ENCODE measurements at regions not wholly inside any gene's neighbourhood (a gene's known extent, or its start where the extent isn't known, plus 50 kb on each side); places are given as distances from the start of the nearest gene placed in this dataset.

- no peak overlapping the region for H3K4me3 Mint-ChIP-seq
- no peak overlapping the region for H3K27ac Mint-ChIP-seq
- peaks cover 0 to 6% (median 3%) of the 10 kb centered on the region in 4 donors for H3K4me1 Mint-ChIP-seq
- no peaks in the 10 kb centered on the region for H3K36me3 Mint-ChIP-seq
- POLR2A ChIA-PET = no interaction called here
- ATAC-seq (no peak), DNase-seq (no peak)
- no peaks in the 10 kb centered on the region for H3K27me3 Mint-ChIP-seq
- no peaks in the 10 kb centered on the region for H3K9me3 Mint-ChIP-seq
Measured at GRCh38 chr2:212908682-212909435, 242.6 kb downstream of the IKZF2 start.

GRCh38 chr2:212908031-212908430 lies 243.4 kb downstream of the IKZF2 start:
- Mint-ChIP-seq H3K4me3 (no peak overlapping the region), H3K27me3 (no peaks in the 10 kb centered on the region), H3K4me1 (peaks cover 0 to 6% (median 3%) of the 10 kb centered on the region in 4 donors), H3K9me3 (no peaks in the 10 kb centered on the region), H3K36me3 (no peaks in the 10 kb centered on the region), H3K27ac (no peak overlapping the region)
- ATAC-seq (no peak), DNase-seq (no peak)
- POLR2A ChIA-PET = no interaction called here

DNA sequence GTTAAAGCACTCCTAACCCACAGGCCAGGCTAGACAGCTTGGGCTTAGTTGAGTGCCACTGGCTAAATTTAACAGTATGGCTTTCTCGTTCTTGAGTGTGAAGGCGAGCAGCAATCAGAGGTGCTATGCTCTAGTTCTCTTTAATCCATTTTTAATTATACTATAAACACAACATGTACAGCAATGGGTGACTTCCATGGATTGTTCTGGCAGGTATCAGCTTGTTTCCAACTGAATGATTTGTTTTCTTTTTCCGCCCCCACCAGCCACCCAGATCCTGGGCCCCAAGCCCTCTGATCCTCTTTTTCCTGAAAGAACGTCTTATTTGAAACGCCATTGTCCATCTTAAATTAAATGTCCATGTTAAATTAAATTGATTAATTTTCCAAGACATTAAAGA lies 244.8 kb downstream of the IKZF2 start:
- no peaks in the 10 kb centered on the region for H3K36me3 Mint-ChIP-seq
- no peak overlapping the region for H3K27ac Mint-ChIP-seq
- DNase-seq = no peak
- H3K27me3 Mint-ChIP-seq = no peaks in the 10 kb centered on the region
- no peak overlapping the region for H3K4me3 Mint-ChIP-seq
- no peak for ATAC-seq
- peaks cover 0 to 6% (median 3%) of the 10 kb centered on the region in 4 donors for H3K4me1 Mint-ChIP-seq
- POLR2A ChIA-PET = no interaction called here
- H3K9me3 Mint-ChIP-seq = no peaks in the 10 kb centered on the region

DNA sequence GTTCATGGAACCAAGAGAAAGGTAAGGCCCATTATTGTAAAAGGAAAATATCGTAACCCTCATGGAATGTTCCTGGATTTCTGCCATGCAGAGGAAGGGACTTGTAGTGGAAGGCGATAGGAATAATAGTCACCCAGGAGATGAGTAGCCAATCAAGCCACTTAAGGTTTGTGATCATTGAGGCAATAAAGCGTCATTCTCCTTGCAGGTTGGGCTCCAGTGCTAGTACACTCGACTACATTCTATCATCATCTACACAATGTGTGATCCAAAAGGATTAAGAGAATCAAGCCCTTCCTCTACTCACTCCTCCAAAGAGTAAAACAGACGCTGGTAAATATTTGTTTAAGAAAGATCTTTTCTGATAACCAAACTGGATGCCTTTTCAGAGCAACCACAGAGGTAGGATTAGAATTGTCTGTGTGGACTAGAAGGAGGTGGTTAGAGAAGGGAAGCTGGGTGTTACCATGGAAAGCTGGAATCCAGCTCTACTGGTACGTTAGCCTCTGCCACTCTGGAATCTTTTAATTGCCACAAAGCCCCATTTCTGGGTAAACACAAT lies 245.7 kb downstream of the IKZF2 start:
- Mint-ChIP-seq H3K27ac (no peak overlapping the region), H3K27me3 (no peaks in the 10 kb centered on the region), H3K4me3 (no peak overlapping the region), H3K4me1 (peaks cover 0 to 2% (median under 1%) of the 10 kb centered on the region in 4 donors), H3K9me3 (no peaks in the 10 kb centered on the region), H3K36me3 (no peaks in the 10 kb centered on the region)
- ATAC-seq (no peak), DNase-seq (no peak)
- POLR2A ChIA-PET = no interaction called here

DNA sequence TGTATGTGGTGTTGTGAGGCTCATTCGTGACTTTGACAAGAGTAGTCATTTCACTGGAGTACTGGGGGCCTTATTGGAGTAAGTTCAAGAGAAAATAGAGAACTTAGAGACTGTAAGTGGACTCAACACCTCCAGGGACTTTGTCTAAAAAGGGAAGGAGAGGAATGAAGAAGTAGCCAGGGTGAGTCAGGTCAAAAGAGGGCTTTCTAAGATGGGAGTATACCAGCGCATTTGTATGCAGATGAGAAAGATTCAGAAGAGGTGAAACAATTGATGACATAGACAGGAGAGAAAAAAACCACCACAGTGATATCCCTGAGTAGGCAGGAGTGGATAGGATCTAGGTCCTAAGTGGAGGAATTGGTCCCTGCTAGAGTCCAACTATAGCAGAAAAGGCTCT lies 246.8 kb downstream of the IKZF2 start:
- Mint-ChIP-seq H3K36me3 (no peaks in the 10 kb centered on the region), H3K27me3 (no peaks in the 10 kb centered on the region), H3K4me1 (peaks cover 0 to 2% (median 0%) of the 10 kb centered on the region in 4 donors), H3K27ac (no peak overlapping the region), H3K9me3 (no peaks in the 10 kb centered on the region), H3K4me3 (no peak overlapping the region)
- ATAC-seq (no peak), DNase-seq (no peak)
- POLR2A ChIA-PET = no interaction called here

DNA sequence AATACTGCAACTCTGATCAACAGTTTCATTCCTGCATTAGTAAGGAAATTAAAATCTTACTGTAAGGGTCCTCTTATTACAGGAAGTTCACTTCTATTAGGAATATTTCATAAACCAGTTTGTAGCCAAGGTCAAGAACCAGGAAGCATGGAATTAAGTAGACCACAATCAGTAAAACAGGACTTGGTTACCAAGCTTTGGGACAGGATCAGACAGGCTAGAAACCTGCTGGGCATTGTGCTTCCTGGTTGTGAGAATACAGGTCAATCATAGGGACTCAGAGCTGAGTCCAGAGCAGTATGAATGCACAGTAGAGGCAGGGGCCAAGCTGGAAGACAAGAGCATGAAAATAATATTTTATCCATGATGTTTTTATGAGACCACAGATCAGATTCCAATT lies 248.0 kb downstream of the IKZF2 start:
- Mint-ChIP-seq H3K4me3 (no peak overlapping the region), H3K4me1 (peaks cover 0 to 2% (median 0%) of the 10 kb centered on the region in 4 donors), H3K36me3 (no peaks in the 10 kb centered on the region), H3K27me3 (no peaks in the 10 kb centered on the region), H3K9me3 (no peaks in the 10 kb centered on the region), H3K27ac (no peak overlapping the region)
- POLR2A ChIA-PET = no interaction called here
- no peak for ATAC-seq
- DNase-seq = no peak

DNA sequence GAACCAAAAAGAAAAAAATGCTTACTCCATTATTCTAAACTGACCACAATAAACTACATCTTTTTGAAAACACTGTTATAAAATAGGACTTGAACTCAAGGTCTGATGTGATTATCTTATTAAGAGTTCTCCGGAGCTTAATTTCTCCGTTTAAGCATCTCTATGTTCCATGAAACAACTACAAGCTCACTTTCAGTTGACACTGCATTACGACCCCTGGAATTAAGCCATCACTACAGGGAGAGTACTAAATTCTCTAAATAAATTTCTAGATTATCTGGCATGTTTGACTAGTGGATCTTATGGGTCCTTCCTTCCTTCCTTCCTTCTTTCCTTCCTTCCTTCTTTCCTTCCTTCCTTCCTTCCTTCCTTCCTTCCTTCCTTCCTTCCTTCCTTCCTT lies 249.0 kb downstream of the IKZF2 start:
- no peak overlapping the region for H3K27ac Mint-ChIP-seq
- no peaks in the 10 kb centered on the region for H3K27me3 Mint-ChIP-seq
- H3K4me1 Mint-ChIP-seq = peaks cover 0 to 2% (median 0%) of the 10 kb centered on the region in 4 donors
- DNase-seq (no peak), ATAC-seq (no peak)
- H3K36me3 Mint-ChIP-seq = no peaks in the 10 kb centered on the region
- H3K9me3 Mint-ChIP-seq = no peaks in the 10 kb centered on the region
- POLR2A ChIA-PET = no interaction called here
- H3K4me3 Mint-ChIP-seq = no peak overlapping the region

DNA sequence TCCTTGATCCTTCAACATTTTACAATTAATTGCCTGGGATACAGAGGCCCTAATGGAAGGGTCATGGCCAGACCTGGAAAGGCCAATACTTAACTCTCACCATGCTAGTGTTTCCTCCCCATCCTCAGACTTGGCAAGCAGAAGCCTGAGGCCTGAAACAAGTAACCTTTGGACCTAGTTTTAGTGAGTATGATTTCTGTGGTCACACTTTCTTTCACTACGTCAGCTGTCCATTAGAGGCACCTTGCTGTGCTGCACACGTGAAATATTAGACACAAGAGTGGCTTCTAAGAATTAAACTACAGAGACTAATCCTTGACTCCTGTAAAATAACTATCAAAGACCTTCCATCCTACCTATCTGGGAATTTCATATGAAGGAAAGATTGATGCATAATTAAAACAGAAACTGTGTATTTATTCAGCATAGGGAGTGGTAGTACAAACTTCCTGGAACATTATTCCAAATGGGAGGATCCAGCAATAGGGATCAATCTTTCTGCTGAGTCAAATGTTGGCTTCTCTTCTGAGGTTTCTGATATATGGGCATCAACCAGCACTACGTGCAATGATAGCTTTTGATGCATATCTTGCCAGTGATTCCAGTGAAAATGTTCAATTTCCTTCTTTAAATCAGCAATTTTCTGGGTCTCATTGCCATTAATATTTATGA lies 249.7 kb downstream of the IKZF2 start:
- Mint-ChIP-seq H3K27me3 (no peaks in the 10 kb centered on the region), H3K27ac (no peak overlapping the region), H3K36me3 (no peaks in the 10 kb centered on the region), H3K4me1 (peaks cover 0 to 2% (median 0%) of the 10 kb centered on the region in 4 donors), H3K4me3 (no peak overlapping the region), H3K9me3 (no peaks in the 10 kb centered on the region)
- ATAC-seq = no peak
- POLR2A ChIA-PET = no interaction called here
- no peak for DNase-seq

DNA sequence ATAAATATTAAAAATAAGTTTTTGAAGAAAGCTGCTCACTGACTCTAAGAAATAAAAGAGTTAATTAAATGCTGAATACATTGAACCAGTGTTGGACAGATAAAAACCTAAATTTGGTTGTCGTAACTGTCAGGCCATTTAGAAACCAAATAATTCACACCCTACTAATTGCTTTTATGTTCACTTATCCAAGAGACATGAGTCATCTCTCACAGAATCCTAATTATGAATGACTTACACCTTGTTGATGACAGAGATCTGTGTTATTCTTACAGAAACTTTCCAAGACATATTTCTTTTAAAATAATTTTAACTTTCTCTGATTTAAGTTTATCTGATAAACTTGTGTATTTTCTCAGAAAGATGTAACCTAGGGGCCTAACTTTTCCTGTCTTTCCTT lies 250.7 kb downstream of the IKZF2 start:
- H3K27me3 Mint-ChIP-seq = no peaks in the 10 kb centered on the region
- no peak for DNase-seq
- no peaks in the 10 kb centered on the region for H3K9me3 Mint-ChIP-seq
- no peak overlapping the region for H3K4me3 Mint-ChIP-seq
- POLR2A ChIA-PET = no interaction called here
- H3K27ac Mint-ChIP-seq = no peak overlapping the region
- no peaks in the 10 kb centered on the region for H3K36me3 Mint-ChIP-seq
- H3K4me1 Mint-ChIP-seq = peaks cover 0 to 2% (median 0%) of the 10 kb centered on the region in 4 donors
- no peak for ATAC-seq

GRCh38 chr2:212898011-212898410 lies 253.4 kb downstream of the IKZF2 start:
- no peaks in the 10 kb centered on the region for H3K4me1 Mint-ChIP-seq
- ATAC-seq = no peak
- POLR2A ChIA-PET = no interaction called here
- no peak for DNase-seq
- H3K4me3 Mint-ChIP-seq = no peak overlapping the region
- H3K27me3 Mint-ChIP-seq = no peaks in the 10 kb centered on the region
- no peak overlapping the region for H3K27ac Mint-ChIP-seq
- no peaks in the 10 kb centered on the region for H3K9me3 Mint-ChIP-seq
- no peaks in the 10 kb centered on the region for H3K36me3 Mint-ChIP-seq

DNA sequence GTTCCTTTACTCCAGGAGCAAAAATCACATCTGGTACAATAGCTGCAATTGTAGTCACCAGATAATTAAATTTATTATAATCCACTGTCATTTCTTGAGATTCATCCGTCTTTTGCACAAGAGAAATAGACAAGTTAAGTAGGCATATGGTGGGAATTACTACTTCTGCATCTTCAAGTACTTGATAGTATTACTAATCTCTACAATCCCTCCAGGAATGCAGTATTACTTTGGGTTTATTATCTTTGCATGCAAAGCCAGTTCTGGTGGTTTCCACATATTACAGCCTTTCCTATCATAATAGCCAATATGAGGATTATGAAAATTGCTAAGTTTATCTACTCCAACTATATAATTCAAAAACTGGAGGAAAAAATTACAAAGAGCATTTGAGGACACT lies 254.1 kb downstream of the IKZF2 start:
- ATAC-seq = no peak
- Mint-ChIP-seq H3K4me3 (no peak overlapping the region), H3K36me3 (no peaks in the 10 kb centered on the region), H3K4me1 (peaks cover 0 to under 1% (median 0%) of the 10 kb centered on the region in 4 donors), H3K27me3 (no peaks in the 10 kb centered on the region), H3K27ac (no peak overlapping the region), H3K9me3 (no peaks in the 10 kb centered on the region)
- no peak for DNase-seq
- POLR2A ChIA-PET = no interaction called here

GRCh38 chr2:212894026-212894425 lies 257.4 kb downstream of the IKZF2 start:
- ATAC-seq (no peak), DNase-seq (no peak)
- H3K27me3 Mint-ChIP-seq = no peaks in the 10 kb centered on the region
- H3K4me1 Mint-ChIP-seq = peaks cover 0 to 3% (median under 1%) of the 10 kb centered on the region in 4 donors
- no peaks in the 10 kb centered on the region for H3K9me3 Mint-ChIP-seq
- no peak overlapping the region for H3K27ac Mint-ChIP-seq
- H3K4me3 Mint-ChIP-seq = no peak overlapping the region
- no peaks in the 10 kb centered on the region for H3K36me3 Mint-ChIP-seq
- POLR2A ChIA-PET = no interaction called here

DNA sequence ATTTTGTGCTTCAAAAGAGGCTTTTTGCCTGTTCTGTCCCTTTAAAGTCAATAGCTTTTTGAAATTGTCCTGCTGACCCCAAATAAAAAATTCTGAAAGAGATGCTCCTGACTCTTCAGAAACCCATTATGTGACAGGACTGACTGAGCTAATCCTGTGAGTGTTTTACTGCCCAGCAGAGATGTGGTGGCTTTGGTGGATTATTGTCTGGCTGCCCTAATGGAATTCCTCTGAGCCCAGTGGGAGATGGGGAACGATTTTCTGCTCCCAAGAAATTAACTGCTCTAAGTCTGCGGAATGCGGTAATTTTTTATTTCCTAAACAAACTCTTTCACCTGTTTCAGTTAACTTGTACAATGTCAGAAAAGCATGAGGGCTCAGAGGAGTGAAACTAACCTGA lies 258.2 kb downstream of the IKZF2 start:
- ATAC-seq = no peak

More for the DNA sequence above, 258.2 kb downstream of the IKZF2 start:
- POLR2A ChIA-PET = no interaction called here
- no peaks in the 10 kb centered on the region for H3K9me3 Mint-ChIP-seq
- no peaks in the 10 kb centered on the region for H3K27me3 Mint-ChIP-seq
- no peaks in the 10 kb centered on the region for H3K36me3 Mint-ChIP-seq
- H3K4me1 Mint-ChIP-seq = peaks cover 0 to 3% (median under 1%) of the 10 kb centered on the region in 4 donors
- H3K27ac Mint-ChIP-seq = no peak overlapping the region
- no peak for DNase-seq
- H3K4me3 Mint-ChIP-seq = no peak overlapping the region
